ENCODE measurements at regions not wholly inside any gene's neighbourhood (a gene's known extent, or its start where the extent isn't known, plus 50 kb on each side); places are given as distances from the start of the nearest gene placed in this dataset.

DNA sequence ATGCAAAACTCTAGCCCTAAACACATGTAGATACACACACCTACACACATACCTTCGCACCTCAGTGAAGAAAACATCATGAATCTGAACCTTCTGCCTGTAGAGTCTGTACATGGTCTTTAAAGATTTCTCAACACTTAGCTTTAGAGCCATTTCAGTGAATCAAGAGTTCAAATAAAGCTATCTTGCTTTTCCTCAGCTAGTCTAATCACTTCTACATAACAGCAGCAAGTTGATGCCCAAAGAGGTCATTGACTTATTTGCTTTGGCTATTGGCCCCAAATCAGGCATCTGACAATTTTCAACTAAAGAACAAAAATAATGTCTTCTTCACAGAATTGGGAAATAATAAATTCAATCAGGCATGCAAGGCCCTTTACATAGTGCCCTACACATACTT lies 127.9 kb upstream of the SGCD start:
- no peak for TF ChIP-seq CTCF (IDR thresholded peaks at IDR 0.05; ENCODE audit: borderline replicate concordance, extremely low read depth, low read length, poor library complexity, severe bottlenecking)
- no peak for TF ChIP-seq EZH2 (IDR thresholded peaks at IDR 0.05; ENCODE audit: borderline replicate concordance, low read depth, low read length, severe bottlenecking)

Measured in DND-41 (cell line).